ENCODE measurements at regions not wholly inside any gene's neighbourhood (a gene's known extent, or its start where the extent isn't known, plus 50 kb on each side); places are given as distances from the start of the nearest gene placed in this dataset.

GRCh38 chr9:28234133-28234893 is 661.0 kb upstream of the C9orf72 start:
- no peak for DNase-seq

GRCh38 chr9:28234894-28235277 is 661.6 kb upstream of the C9orf72 start:
- DNase-seq = no peak

- no peak for DNase-seq
Measured at GRCh38 chr9:28249424-28249823, 676.1 kb upstream of the C9orf72 start.

- no peak for DNase-seq
Measured at GRCh38 chr9:28255174-28255573, 681.9 kb upstream of the C9orf72 start.

GRCh38 chr9:28260330-28260729 is 687.0 kb upstream of the C9orf72 start:
- DNase-seq = no peak

- no peak for DNase-seq
Measured at GRCh38 chr9:28264368-28264767, 691.1 kb upstream of the C9orf72 start.

- DNase-seq = no peak
Measured at GRCh38 chr9:28267351-28267750, 694.1 kb upstream of the C9orf72 start.

- DNase-seq = no peak
Measured at GRCh38 chr9:28270156-28270555, 696.9 kb upstream of the C9orf72 start.

- DNase-seq = no peak
Measured at GRCh38 chr9:28272127-28272526, 698.8 kb upstream of the C9orf72 start.

- no peak for DNase-seq
Measured at GRCh38 chr9:28287455-28287854, 714.2 kb upstream of the C9orf72 start.

- DNase-seq = no peak
Measured at GRCh38 chr9:28289746-28290145, 716.5 kb upstream of the C9orf72 start.

- DNase-seq = no peak
Measured at GRCh38 chr9:28293369-28294090, 720.2 kb upstream of the C9orf72 start.

- DNase-seq = no peak
Measured at GRCh38 chr9:28301281-28301680, 728.0 kb upstream of the C9orf72 start.

- no peak for DNase-seq
Measured at GRCh38 chr9:28317745-28318144, 744.5 kb upstream of the C9orf72 start.

- DNase-seq = no peak
Measured at GRCh38 chr9:28318515-28318914, 745.2 kb upstream of the C9orf72 start.

GRCh38 chr9:28319981-28320380 is 746.7 kb upstream of the C9orf72 start:
- DNase-seq = no peak

GRCh38 chr9:28320616-28321015 is 747.3 kb upstream of the C9orf72 start:
- DNase-seq = no peak

GRCh38 chr9:28329323-28329722 is 756.0 kb upstream of the C9orf72 start:
- DNase-seq = no peak

GRCh38 chr9:28332648-28333047 is 759.4 kb upstream of the C9orf72 start:
- DNase-seq = no peak

- no peak for DNase-seq
Measured at GRCh38 chr9:28341913-28342312, 768.6 kb upstream of the C9orf72 start.

- DNase-seq = no peak
Measured at GRCh38 chr9:28342815-28343338, 769.6 kb upstream of the C9orf72 start.

GRCh38 chr9:28363151-28363562 is 789.9 kb upstream of the C9orf72 start:
- DNase-seq = no peak

- no peak for DNase-seq
Measured at GRCh38 chr9:28365020-28365640, 791.8 kb upstream of the C9orf72 start.

- DNase-seq = no peak
Measured at GRCh38 chr9:28365728-28366127, 792.4 kb upstream of the C9orf72 start.
